Amygdala (tissue), 56 donors: ENCODE measurements at regions not wholly inside any gene's neighbourhood (a gene's known extent, or its start where the extent isn't known, plus 50 kb on each side); places are given as distances from the start of the nearest gene placed in this dataset.

ENCODE experiments used
- DNase-seq, 56 donors: peaks; one replicate each; lab custom pipeline; 2025; lab: John Stamatoyannopoulos, UW

GRCh38 chr5:143761663-143762062 is 50.3 kb upstream of the HMHB1 start:
- no peak for DNase-seq

GRCh38 chr5:143760755-143761154 is 51.2 kb upstream of the HMHB1 start:
- DNase-seq: no peak

GRCh38 chr5:143760131-143760505 is 51.8 kb upstream of the HMHB1 start:
- no peak for DNase-seq

GRCh38 chr5:143759396-143760130 is 52.4 kb upstream of the HMHB1 start:
- DNase-seq: no peak

- DNase-seq: no peak
Observed at GRCh38 chr5:143758750-143759149, 53.2 kb upstream of the HMHB1 start.

GRCh38 chr5:143758015-143758414 is 53.9 kb upstream of the HMHB1 start:
- DNase-seq: peak in 16 of 56 donors; percentile 0 to 41 (median 6)

GRCh38 chr5:143757116-143757515 is 54.8 kb upstream of the HMHB1 start:
- DNase-seq: no peak

- no peak for DNase-seq
Observed at GRCh38 chr5:143755966-143756365, 56.0 kb upstream of the HMHB1 start.

GRCh38 chr5:143752165-143752850 is 59.7 kb upstream of the HMHB1 start:
- DNase-seq: no peak

GRCh38 chr5:143751342-143751741 is 60.6 kb upstream of the HMHB1 start:
- no peak for DNase-seq

GRCh38 chr5:143749581-143750205 is 62.3 kb upstream of the HMHB1 start:
- no peak for DNase-seq

- DNase-seq: no peak
Observed at GRCh38 chr5:143748516-143748915, 63.4 kb upstream of the HMHB1 start.

- DNase-seq: no peak
Observed at GRCh38 chr5:143742951-143743350, 69.0 kb upstream of the HMHB1 start.

GRCh38 chr5:143741421-143741820 is 70.5 kb upstream of the HMHB1 start:
- no peak for DNase-seq

GRCh38 chr5:143740956-143741355 is 71.0 kb upstream of the HMHB1 start:
- DNase-seq: no peak

GRCh38 chr5:143739746-143740145 is 72.2 kb upstream of the HMHB1 start:
- no peak for DNase-seq

GRCh38 chr5:143738417-143739401 is 73.3 kb upstream of the HMHB1 start:
- DNase-seq: no peak

- DNase-seq: no peak
Observed at GRCh38 chr5:143737062-143737461, 74.9 kb upstream of the HMHB1 start.

GRCh38 chr5:143734456-143734780 is 77.5 kb upstream of the HMHB1 start:
- DNase-seq: no peak

- no peak for DNase-seq
Observed at GRCh38 chr5:143733665-143734455, 78.1 kb upstream of the HMHB1 start.
